Caco-2 (cell line): ENCODE measurements at regions not wholly inside any gene's neighbourhood (a gene's known extent, or its start where the extent isn't known, plus 50 kb on each side); places are given as distances from the start of the nearest gene placed in this dataset.

Experiments
- BruUV-seq: library from RNA; stranded (reverse); fragments of 400-500 nt; replicated peaks from 2 replicates; lab custom pipeline; 2021; lab: Mats Ljungman, UMichigan
- CTCF ChIA-PET: fragments of 300-600 bp; sonication (Branson Sonifier 250); formaldehyde crosslinking; loops from one replicate; lab custom pipeline; 2022; ENCODE audit warnings: antibody characterized with exemption; lab: Charles Lee
- POLR2A ChIA-PET: fragments of 300-600 bp; sonication (Branson Sonifier 250); formaldehyde crosslinking; loops from one replicate; lab custom pipeline; 2022; ENCODE audit warnings: antibody characterized with exemption; lab: Charles Lee
- DNase-seq, 2 experiments: peaks; one replicate each; pipeline versions ENCODE4 v3.0.0 to v3.0.0-alpha.2; 2020 to 2022
- H3K27me3 ChIP-seq: replicated peaks from 2 replicates; pipeline ENCODE4 v1.6.0; 2011; ENCODE audit warnings: low read length; ENCODE audit not compliant: control insufficient read depth, insufficient read depth
- H3K36me3 ChIP-seq: 2 replicates; pipeline ENCODE4 v1.5.1; 2011; ENCODE audit warnings: low read length; ENCODE audit not compliant: control insufficient read depth, insufficient read depth
- H3K4me1 ChIP-seq: fragments of 250-450 bp; sonication (Bioruptor Pico); 2 replicates; pipeline ENCODE4 v1.5.1; 2020; ENCODE audit warnings: mild to moderate bottlenecking
- H3K4me3 ChIP-seq: 2 replicates; pipeline ENCODE4 v1.5.1; 2011; ENCODE audit warnings: low read depth, mild to moderate bottlenecking, control low read depth, low read length
- H3K9me3 ChIP-seq: fragments of 250-450 bp; sonication (Bioruptor Pico); 2 replicates; pipeline ENCODE4 v1.5.1; 2020; ENCODE audit warnings: mild to moderate bottlenecking, moderate library complexity
- H3K27ac Mint-ChIP-seq: one replicate; pipeline ENCODE4 v1.8.0; 2022; ENCODE audit warnings: mixed read lengths; ENCODE audit not compliant: unreplicated experiment
- H3K27me3 Mint-ChIP-seq: one replicate; pipeline ENCODE4 v1.8.0; 2022; ENCODE audit warnings: mixed read lengths; ENCODE audit not compliant: insufficient read depth, unreplicated experiment
- H3K36me3 Mint-ChIP-seq: one replicate; pipeline ENCODE4 v1.8.0; 2022; ENCODE audit warnings: mild to moderate bottlenecking, mixed read lengths; ENCODE audit not compliant: insufficient read depth, unreplicated experiment
- H3K4me1 Mint-ChIP-seq: one replicate; pipeline ENCODE4 v1.8.0; 2022; ENCODE audit warnings: low read depth, mixed read lengths; ENCODE audit not compliant: unreplicated experiment
- H3K4me3 Mint-ChIP-seq: one replicate; pipeline ENCODE4 v1.8.0; 2022; ENCODE audit warnings: mild to moderate bottlenecking, moderate library complexity, mixed read lengths; ENCODE audit not compliant: unreplicated experiment
- H3K9me3 Mint-ChIP-seq: one replicate; pipeline ENCODE4 v1.8.0; 2022; ENCODE audit warnings: mixed read lengths; ENCODE audit not compliant: unreplicated experiment
- CTCF ChIP-seq, 2 experiments: fragments of 200-600 bp in 1 of 2; IDR thresholded peaks; 1 replicate in 1 of 2; 2 replicates in 1 of 2; pipeline versions ENCODE4 v1.5.1 to v1.8.0; 2011 to 2022; ENCODE audit warnings: antibody characterized with exemption in 1 of 2, control low read depth in 1 of 2, inconsistent platforms in 1 of 2, low read depth in 1 of 2, low read length in 1 of 2, mild to moderate bottlenecking in 1 of 2, moderate library complexity in 1 of 2; ENCODE audit not compliant: insufficient read depth in 1 of 2, severe bottlenecking in 1 of 2, unreplicated experiment in 1 of 2
- intact Hi-C: fragments of 100-400 bp; cut with micrococcal nuclease; formaldehyde crosslinking; loops from one replicate; pipeline ENCODE4 v1.10.0; 2022; ENCODE audit not compliant: unreplicated experiment

- Histone ChIP-seq H3K4me1 (no peaks in the 10 kb centered on the region), H3K36me3 (no peaks in the 10 kb centered on the region), H3K27me3 (no peaks in the 10 kb centered on the region), H3K4me3 (no peak overlapping the region), H3K9me3 (peaks cover 6% of the 10 kb centered on the region; the same call in 1 of the 2 replicates)
- no peak for DNase-seq
- intact Hi-C loops: loop anchor here (2.0 kb wide), 1 partner anchor 65 kb away; no protein-coding TSS in a partner anchor
- no peaks in the 10 kb centered on the region for H3K27me3 Mint-ChIP-seq
- H3K9me3 Mint-ChIP-seq: peaks cover 35% of the 10 kb centered on the region
- POLR2A ChIA-PET: no interaction called here
- peaks cover 4% of the 10 kb centered on the region for H3K4me1 Mint-ChIP-seq
- H3K27ac Mint-ChIP-seq: no peak overlapping the region
- no peak overlapping the region for H3K4me3 Mint-ChIP-seq
- no peak for TF ChIP-seq CTCF (IDR thresholded peaks at IDR 0.05; ENCODE audit: insufficient read depth in 1 of 2, low read depth in 1 of 2, low read length in 1 of 2, severe bottlenecking in 1 of 2, unreplicated experiment in 1 of 2)
- CTCF ChIA-PET: no interaction called here
- no peaks in the 10 kb centered on the region for H3K36me3 Mint-ChIP-seq
- no TSS peak for BruUV-seq
Observed at GRCh38 chr2:5913711-5914395, 221.7 kb downstream of the SOX11 start.

GRCh38 chr2:5914811-5915611, 222.8 kb downstream of the SOX11 start:
- no peak for DNase-seq
- Histone ChIP-seq H3K4me3 (no peak overlapping the region), H3K27me3 (no peaks in the 10 kb centered on the region), H3K4me1 (no peaks in the 10 kb centered on the region), H3K9me3 (peaks cover 12% of the 10 kb centered on the region), H3K36me3 (no peaks in the 10 kb centered on the region)
- Mint-ChIP-seq H3K36me3 (no peaks in the 10 kb centered on the region), H3K4me3 (no peak overlapping the region), H3K27ac (no peak overlapping the region), H3K9me3 (peaks cover 47% of the 10 kb centered on the region), H3K27me3 (no peaks in the 10 kb centered on the region), H3K4me1 (peaks cover 4% of the 10 kb centered on the region)
- intact Hi-C loops: loop anchor here (2.0 kb wide), 1 partner anchor 66 kb away; no protein-coding TSS in a partner anchor
- no peak for TF ChIP-seq CTCF (IDR thresholded peaks at IDR 0.05; ENCODE audit: insufficient read depth in 1 of 2, low read depth in 1 of 2, low read length in 1 of 2, severe bottlenecking in 1 of 2, unreplicated experiment in 1 of 2)
- CTCF ChIA-PET: interaction anchor here (0.6 kb wide), 1 partner anchor 170 kb away, joined by 4 read pairs; no protein-coding TSS in a partner anchor
- no TSS peak for BruUV-seq
- POLR2A ChIA-PET: interaction anchor here (0.5 kb wide), 1 partner anchor 60 kb away, joined by 9 read pairs; no protein-coding TSS in a partner anchor

GRCh38 chr2:5915881-5916310, 223.7 kb downstream of the SOX11 start:
- peak; percentile 39 to 43 for DNase-seq
- Mint-ChIP-seq H3K4me1 (peaks cover 4% of the 10 kb centered on the region), H3K27me3 (no peaks in the 10 kb centered on the region), H3K4me3 (no peak overlapping the region), H3K9me3 (peaks cover 49% of the 10 kb centered on the region), H3K27ac (no peak overlapping the region), H3K36me3 (no peaks in the 10 kb centered on the region)
- TF ChIP-seq CTCF (IDR thresholded peaks at IDR 0.05; ENCODE audit: insufficient read depth in 1 of 2, low read depth in 1 of 2, low read length in 1 of 2, severe bottlenecking in 1 of 2, unreplicated experiment in 1 of 2): no peak
- CTCF ChIA-PET: interaction anchor here (0.6 kb wide), 1 partner anchor 171 kb away, joined by 4 read pairs; no protein-coding TSS in a partner anchor
- Histone ChIP-seq H3K9me3 (peaks cover 13% of the 10 kb centered on the region), H3K27me3 (no peaks in the 10 kb centered on the region), H3K4me3 (no peak overlapping the region), H3K36me3 (no peaks in the 10 kb centered on the region), H3K4me1 (no peaks in the 10 kb centered on the region)
- no TSS peak for BruUV-seq
- POLR2A ChIA-PET: no interaction called here
- intact Hi-C loops: loop anchor here (2.0 kb wide), 1 partner anchor 67 kb away; no protein-coding TSS in a partner anchor
